T-helper 17 cell (primary cell): ENCODE measurements at regions not wholly inside any gene's neighbourhood (a gene's known extent, or its start where the extent isn't known, plus 50 kb on each side); places are given as distances from the start of the nearest gene placed in this dataset.

Source experiments
- ATAC-seq: fragments of 150-1000 bp; cut with Tn5 transposase; 2 replicates; pipeline ENCODE4 v1.10.0; 2021; ENCODE audit warnings: mild to moderate bottlenecking, moderate library complexity
- DNase-seq, 3 donors: peaks; one replicate each; pipeline versions ENCODE4 v3.0.0 to v3.0.0-alpha.2; 2020 to 2021
- H3K9me3 ChIP-seq: one replicate; pipeline ENCODE4 v1.7.0; 2013; ENCODE audit warnings: low read length, mild to moderate bottlenecking; ENCODE audit not compliant: control insufficient read depth, poor library complexity, severe bottlenecking
- H3K27ac Mint-ChIP-seq: one replicate; pipeline ENCODE4 v1.8.0; 2022; ENCODE audit warnings: mild to moderate bottlenecking, moderate library complexity, mixed read lengths
- H3K27me3 Mint-ChIP-seq: one replicate; pipeline ENCODE4 v1.8.0; 2022; ENCODE audit warnings: mixed read lengths
- H3K36me3 Mint-ChIP-seq: one replicate; pipeline ENCODE4 v1.8.0; 2022; ENCODE audit warnings: low read depth, mixed read lengths
- H3K4me1 Mint-ChIP-seq: one replicate; pipeline ENCODE4 v1.8.0; 2022; ENCODE audit warnings: mild to moderate bottlenecking, mixed read lengths
- H3K4me3 Mint-ChIP-seq: one replicate; pipeline ENCODE4 v1.8.0; 2022; ENCODE audit warnings: mild to moderate bottlenecking, moderate library complexity, mixed read lengths

DNA sequence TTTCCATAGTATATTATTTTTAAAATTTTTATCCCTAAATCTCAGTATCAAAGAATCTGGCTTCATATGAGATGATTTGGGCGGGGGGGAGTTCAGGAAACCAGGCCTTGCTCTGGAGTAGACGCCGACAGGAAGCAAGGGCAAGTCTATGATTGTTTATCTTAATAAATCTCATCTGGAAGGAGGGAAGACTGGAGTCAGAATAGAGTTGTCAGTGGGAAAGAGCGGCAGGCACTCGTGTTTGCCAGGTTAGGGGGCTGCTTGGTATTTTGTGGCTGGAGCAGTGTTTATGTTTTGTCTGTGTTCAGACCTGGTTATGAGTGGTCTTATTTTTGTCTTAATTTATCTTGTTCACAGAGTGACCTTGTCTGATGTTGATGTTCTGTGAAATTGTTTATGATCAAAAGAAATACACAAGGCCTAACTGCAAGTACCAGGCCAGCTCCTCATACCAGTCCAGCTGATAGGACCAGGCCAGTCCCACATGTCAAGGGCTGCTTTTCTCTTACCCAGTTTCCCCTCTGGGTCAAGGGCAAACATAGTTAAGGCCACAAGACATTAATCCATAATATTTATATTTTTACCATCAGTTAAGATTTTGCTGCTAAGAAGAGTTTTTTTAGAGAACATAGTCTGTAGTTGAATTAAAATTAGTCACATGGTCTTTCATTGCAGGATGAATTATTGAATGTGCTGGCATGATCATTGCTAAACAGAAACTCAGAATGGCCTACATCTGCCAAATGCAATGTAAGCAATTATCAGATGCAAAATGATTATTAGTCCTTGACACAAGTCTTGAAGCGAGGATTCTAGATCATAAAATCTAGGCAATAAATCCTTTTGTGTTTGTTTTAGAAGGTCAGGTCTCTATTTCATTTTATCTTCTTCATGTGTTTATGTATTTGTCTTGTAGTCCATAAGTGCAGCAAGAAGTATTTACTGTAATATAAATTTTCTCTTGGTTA lies 176.5 kb downstream of the GASK1B start:
- no peak for ATAC-seq
- Mint-ChIP-seq H3K27ac (no peak overlapping the region), H3K27me3 (peaks cover 20% of the 10 kb centered on the region), H3K4me1 (peaks cover 9% of the 10 kb centered on the region), H3K36me3 (no peaks in the 10 kb centered on the region), H3K4me3 (no peak overlapping the region)
- DNase-seq, result no peak
- no peaks in the 10 kb centered on the region for H3K9me3 ChIP-seq

DNA sequence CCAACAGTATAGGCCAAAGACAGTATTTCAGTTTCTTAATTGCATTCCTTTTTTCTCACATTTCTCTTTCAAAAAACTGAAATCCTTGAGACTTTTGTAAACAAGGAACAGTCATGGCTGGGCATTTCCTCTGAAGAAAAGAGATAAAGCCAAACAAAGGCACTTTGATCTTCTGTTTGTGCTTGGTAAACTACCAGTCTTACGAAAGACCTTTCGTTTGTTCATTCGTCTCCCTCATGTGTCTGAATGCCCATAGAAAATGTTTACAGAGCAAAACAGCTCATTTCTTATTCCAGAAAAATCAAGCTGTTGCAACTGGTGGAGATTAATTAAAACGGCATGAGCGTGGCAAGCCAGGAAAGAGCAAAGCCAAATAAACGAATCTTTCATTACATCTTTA lies 178.0 kb downstream of the GASK1B start:
- no peak overlapping the region for H3K4me3 Mint-ChIP-seq
- H3K36me3 Mint-ChIP-seq, result no peaks in the 10 kb centered on the region
- H3K4me1 Mint-ChIP-seq, result no peaks in the 10 kb centered on the region
- no peak for ATAC-seq
- H3K27ac Mint-ChIP-seq, result no peak overlapping the region
- H3K9me3 ChIP-seq, result no peaks in the 10 kb centered on the region
- H3K27me3 Mint-ChIP-seq, result peaks cover 8% of the 10 kb centered on the region
- no peak for DNase-seq

DNA sequence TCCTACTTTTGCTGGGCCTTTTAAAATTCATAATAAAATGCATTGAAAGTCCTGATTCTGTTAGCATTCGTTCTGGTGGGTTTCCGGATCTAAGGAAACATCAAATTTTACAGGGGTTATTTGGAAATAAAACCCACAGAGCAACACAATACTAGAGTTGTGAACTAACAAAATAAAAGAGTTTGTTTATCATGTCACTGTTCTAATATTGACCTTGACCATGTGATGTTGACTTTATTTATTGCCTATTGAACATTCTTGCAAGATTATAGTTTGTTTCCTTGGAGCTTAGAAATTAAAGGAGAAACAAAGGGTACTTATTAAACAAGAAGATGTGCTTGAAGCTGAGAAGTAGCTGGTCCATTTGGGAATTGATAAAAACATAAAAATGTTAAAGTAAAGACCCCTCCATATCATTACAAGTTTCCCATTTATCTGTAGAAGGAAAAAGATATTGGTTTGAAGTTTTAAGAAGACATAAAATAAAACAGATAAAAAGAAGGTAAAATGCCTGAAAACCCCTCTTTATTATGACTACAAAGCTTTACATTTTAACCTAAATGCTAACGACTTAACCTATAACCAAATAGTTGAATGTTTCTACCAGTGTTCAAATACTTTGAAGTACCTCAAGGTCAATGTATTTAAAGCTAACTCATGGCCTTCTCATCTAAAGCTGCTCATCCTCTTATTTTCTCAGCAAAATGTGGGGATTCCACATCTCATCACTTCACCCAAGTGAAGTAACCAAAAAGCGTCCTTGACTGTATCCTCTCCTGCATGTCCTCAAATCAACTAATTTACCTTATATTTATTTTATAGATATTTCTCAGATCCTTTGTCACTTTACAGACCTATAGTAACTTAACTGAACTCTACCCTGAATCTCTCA lies 179.6 kb downstream of the GASK1B start:
- ATAC-seq, result no peak

DNA sequence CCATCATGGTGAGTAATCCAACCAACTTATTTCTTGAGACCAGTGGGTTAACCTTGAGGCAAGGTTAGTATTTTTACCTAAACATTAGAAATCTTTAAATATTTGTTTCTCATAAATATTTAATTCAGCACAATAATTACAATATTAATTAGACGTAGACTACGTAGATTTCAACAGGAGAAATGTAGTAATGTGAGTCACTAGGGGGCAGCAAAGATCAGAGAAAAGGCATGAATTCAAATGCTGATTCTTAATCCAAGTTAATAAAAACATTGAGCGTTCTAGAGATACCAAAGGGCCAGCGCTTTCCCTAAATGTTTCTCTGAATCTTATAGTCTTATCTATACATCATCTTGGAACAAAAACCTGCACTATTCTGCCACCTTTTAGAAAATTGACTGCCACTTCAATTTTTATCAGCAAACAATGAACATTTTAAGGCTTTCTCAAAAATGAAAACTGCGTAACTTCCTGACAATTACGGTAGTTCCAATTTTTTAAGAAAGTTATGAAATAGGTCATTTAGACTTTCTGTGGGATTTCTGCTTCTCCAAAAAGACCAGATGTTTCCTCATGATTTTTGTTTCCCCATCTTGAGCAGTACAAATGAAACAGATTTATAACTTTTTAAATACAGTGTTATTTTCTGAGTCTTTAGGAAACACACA lies 180.7 kb downstream of the GASK1B start:
- H3K36me3 Mint-ChIP-seq, result no peaks in the 10 kb centered on the region
- DNase-seq (no peak), ATAC-seq (peak; percentile 57)
- H3K4me1 Mint-ChIP-seq, result no peaks in the 10 kb centered on the region
- H3K9me3 ChIP-seq, result no peaks in the 10 kb centered on the region
- H3K4me3 Mint-ChIP-seq, result peak overlapping the region; percentile 9
- no peak overlapping the region for H3K27ac Mint-ChIP-seq
- peaks cover 6% of the 10 kb centered on the region for H3K27me3 Mint-ChIP-seq

More for the DNA sequence above, 179.6 kb downstream of the GASK1B start:
- Mint-ChIP-seq H3K4me1 (no peaks in the 10 kb centered on the region), H3K36me3 (no peaks in the 10 kb centered on the region), H3K4me3 (no peak overlapping the region), H3K27ac (no peak overlapping the region), H3K27me3 (peaks cover 3% of the 10 kb centered on the region)
- H3K9me3 ChIP-seq, result no peaks in the 10 kb centered on the region
- no peak for DNase-seq

DNA sequence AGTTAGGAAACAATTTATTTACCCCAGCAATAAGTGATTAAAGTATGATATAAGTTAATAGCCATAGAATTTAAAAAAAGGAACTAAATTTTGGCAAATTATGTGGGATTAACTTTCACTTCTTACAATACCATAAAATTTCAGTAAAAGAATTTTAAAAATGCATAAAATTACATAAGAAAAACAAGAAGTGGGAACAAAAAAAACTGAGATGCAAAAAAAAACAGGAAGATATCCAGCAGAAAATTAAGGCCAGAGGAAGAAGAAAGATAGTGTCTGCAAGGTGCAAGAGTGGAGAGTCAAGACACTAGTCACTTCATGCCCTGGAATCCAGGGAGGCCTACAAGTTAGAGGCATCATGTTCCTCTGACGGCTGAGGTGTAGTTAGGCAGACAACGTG lies 184.2 kb downstream of the GASK1B start:
- DNase-seq (no peak), ATAC-seq (no peak)
- H3K4me3 Mint-ChIP-seq, result no peak overlapping the region
- no peak overlapping the region for H3K27ac Mint-ChIP-seq
- no peaks in the 10 kb centered on the region for H3K36me3 Mint-ChIP-seq
- no peaks in the 10 kb centered on the region for H3K9me3 ChIP-seq
- no peaks in the 10 kb centered on the region for H3K4me1 Mint-ChIP-seq
- peaks cover 12% of the 10 kb centered on the region for H3K27me3 Mint-ChIP-seq

DNA sequence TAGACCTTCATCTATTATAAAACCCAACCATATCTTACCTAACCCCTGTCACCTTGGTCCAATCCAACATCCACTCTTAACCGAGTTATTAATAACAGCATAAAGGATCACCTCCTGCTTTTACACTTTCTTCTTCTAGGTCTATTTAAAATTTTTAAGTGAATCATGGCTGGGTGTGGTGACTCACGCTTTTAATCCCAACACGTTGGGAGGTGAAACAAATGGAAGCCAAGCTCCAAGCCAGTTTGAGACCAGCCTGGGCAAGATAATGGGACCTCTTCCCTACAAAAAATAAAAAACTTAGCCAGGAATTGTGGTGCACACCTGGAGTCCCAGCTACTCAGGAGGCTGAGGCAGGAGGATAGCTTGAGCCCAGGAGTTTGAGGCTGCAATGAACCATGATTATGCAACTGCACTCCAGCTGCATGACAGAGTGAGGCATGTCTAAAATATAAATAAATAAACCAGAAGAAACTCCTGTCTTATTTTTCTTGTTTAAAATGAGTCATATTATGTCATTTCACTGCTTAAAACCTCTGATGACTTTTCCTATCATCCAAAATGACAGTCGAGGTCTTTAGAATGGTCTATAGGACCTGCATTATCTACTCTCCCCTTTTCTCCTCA lies 188.4 kb downstream of the GASK1B start:
- H3K4me3 Mint-ChIP-seq, result no peak overlapping the region
- H3K9me3 ChIP-seq, result no peaks in the 10 kb centered on the region
- no peaks in the 10 kb centered on the region for H3K36me3 Mint-ChIP-seq
- DNase-seq, result no peak
- ATAC-seq, result no peak
- H3K4me1 Mint-ChIP-seq, result no peaks in the 10 kb centered on the region
- peaks cover 21% of the 10 kb centered on the region for H3K27me3 Mint-ChIP-seq
- H3K27ac Mint-ChIP-seq, result no peak overlapping the region

DNA sequence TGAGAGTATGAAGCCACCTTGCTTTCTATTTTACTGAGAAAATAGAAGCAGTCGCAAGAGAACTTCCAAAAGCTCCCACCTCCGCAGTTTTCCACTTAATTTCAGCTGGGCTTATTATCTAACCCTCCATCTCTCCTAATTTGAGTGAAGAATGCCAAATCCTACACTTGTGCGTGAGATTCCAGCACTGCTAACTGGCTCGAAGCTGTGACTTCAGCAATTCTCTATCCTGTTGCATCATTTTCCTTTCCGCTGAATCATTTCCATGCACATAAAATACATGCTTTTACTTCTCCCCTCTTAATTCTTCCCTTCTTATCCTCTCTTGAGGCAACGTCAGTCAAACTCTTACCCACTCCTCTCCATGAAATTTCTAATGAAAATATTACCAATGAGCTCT lies 189.5 kb downstream of the GASK1B start:
- Mint-ChIP-seq H3K4me3 (no peak overlapping the region), H3K36me3 (no peaks in the 10 kb centered on the region), H3K27ac (no peak overlapping the region), H3K27me3 (peaks cover 26% of the 10 kb centered on the region), H3K4me1 (peaks cover 3% of the 10 kb centered on the region)
- ATAC-seq (no peak), DNase-seq (no peak)
- no peaks in the 10 kb centered on the region for H3K9me3 ChIP-seq

DNA sequence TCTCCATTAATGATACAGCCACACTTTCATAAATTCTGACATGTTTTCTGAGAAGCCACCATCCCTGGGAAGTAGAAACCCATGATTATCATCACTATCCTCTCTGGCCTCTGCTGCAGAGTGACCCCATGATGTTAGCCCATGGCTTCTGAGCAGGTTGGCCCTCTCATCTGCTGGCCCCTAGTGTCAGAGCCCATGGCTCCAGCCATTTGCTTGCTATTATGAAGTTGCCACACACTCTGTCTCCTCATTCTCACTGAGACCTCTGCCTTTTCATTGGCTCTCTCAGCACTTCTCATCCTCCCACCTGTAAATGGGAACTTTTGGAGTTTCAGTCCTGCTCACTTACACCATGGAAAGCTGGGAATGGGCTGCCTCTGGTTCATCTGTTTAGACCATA lies 192.7 kb downstream of the GASK1B start:
- Mint-ChIP-seq H3K36me3 (no peaks in the 10 kb centered on the region), H3K4me1 (peaks cover 3% of the 10 kb centered on the region), H3K4me3 (no peak overlapping the region), H3K27me3 (peaks cover 19% of the 10 kb centered on the region), H3K27ac (no peak overlapping the region)
- ATAC-seq (no peak), DNase-seq (no peak)
- no peaks in the 10 kb centered on the region for H3K9me3 ChIP-seq

DNA sequence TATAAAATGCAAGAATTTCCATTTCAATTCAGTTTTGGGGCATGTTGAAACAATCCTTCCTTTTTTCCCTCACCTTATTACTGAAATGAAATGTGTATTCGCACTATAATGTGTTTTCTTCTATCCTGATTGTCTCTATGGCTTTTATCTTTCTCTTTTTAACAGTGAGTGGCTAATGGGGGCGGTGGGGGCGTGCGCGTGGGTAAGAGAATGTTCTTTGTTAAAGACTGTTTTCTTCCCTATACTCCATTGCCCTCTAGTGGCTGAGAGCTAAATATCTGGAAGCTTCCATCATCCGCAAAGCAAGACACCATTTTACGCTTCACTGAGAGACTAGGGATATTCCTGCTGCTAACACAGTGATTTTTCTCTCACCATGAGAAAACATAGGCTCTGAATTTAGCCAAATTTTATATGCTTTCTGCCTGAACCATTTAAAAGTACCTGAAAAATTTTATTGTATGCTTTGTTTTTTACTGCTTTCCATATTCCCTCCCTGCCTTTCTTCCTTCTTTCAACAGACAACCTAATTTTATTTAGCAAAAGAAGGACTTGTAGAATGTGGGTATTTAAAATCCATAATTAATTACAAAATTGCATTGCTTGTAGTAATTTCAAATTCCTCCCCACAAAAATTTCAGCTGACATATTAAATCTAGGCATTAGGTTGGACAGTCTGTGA lies 194.0 kb downstream of the GASK1B start:
- H3K36me3 Mint-ChIP-seq, result no peaks in the 10 kb centered on the region
- no peak for DNase-seq
- peak; percentile 69 for ATAC-seq
- H3K4me1 Mint-ChIP-seq, result peaks cover 3% of the 10 kb centered on the region
- H3K27me3 Mint-ChIP-seq, result peaks cover 16% of the 10 kb centered on the region
- peak overlapping the region; percentile 5 for H3K4me3 Mint-ChIP-seq
- H3K27ac Mint-ChIP-seq, result peak overlapping the region; percentile 34
- no peaks in the 10 kb centered on the region for H3K9me3 ChIP-seq

DNA sequence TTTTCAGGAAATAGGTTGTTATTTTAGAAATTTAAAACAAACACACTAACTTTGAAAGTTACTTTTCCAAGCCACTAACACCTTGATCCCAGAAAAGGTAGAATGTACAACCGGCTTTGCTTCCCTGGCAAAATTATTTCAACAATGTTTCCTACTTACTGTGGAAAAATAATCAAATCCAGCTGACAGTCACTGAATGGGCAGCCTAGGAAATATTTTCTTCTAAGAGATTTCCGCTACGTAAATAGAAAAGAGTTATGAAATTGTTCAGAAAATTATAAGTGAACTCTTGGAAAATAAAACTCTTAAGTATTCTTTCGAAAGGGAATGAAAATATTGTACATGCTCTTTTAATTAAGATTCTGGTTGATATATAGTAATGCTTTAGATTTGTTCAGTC lies 195.7 kb downstream of the GASK1B start:
- no peak for ATAC-seq
- no peak overlapping the region for H3K4me3 Mint-ChIP-seq
- peaks cover 3% of the 10 kb centered on the region for H3K4me1 Mint-ChIP-seq

DNA sequence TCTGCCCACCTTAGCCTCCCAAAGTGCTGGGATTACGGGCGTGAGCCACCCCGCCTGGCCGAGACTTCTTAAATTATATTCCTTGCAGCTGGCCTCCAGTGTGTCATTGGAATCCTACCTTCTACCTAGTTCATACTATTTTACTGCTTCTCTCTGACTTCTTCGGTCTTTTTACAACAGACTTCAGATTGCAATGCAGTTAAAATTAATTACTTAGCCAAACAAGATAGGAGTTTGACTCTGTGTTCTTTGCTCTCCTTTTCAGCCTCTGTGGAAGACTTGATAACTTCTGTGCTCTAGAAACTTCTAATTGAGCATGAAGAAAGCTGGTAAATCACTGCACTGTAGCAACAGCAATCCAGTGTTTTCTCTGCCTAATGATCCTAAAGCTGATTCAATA lies 199.5 kb downstream of the GASK1B start:
- no peak overlapping the region for H3K27ac Mint-ChIP-seq
- ATAC-seq, result no peak
- no peaks in the 10 kb centered on the region for H3K27me3 Mint-ChIP-seq
- DNase-seq, result no peak
- no peaks in the 10 kb centered on the region for H3K4me1 Mint-ChIP-seq
- no peaks in the 10 kb centered on the region for H3K36me3 Mint-ChIP-seq
- no peaks in the 10 kb centered on the region for H3K9me3 ChIP-seq
- no peak overlapping the region for H3K4me3 Mint-ChIP-seq

More for the DNA sequence above, 195.7 kb downstream of the GASK1B start:
- Mint-ChIP-seq H3K27me3 (peaks cover 10% of the 10 kb centered on the region), H3K27ac (no peak overlapping the region), H3K36me3 (no peaks in the 10 kb centered on the region)
- DNase-seq, result no peak
- no peaks in the 10 kb centered on the region for H3K9me3 ChIP-seq

DNA sequence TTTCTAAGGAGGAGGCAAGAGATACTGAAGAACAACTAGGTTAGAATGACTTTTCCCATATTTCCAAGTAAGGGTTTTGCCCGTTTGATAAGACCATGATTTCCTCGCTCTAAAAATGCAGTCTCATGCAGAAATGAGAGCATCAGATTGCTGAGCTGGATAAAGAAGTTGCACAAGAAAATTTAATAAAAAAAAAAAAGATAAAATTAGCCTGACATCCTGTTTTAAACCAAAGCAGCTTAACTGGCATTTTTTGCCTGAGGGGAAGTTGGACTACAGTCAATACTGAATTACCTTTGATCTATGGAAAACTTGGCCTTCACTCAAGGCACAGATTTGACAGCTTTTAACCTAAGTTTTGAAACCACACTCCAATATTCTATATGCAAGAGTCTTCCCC lies 208.4 kb downstream of the GASK1B start:
- H3K9me3 ChIP-seq, result no peaks in the 10 kb centered on the region
- H3K36me3 Mint-ChIP-seq, result no peaks in the 10 kb centered on the region
- H3K27ac Mint-ChIP-seq, result no peak overlapping the region
- no peaks in the 10 kb centered on the region for H3K4me1 Mint-ChIP-seq
- no peak for ATAC-seq
- H3K27me3 Mint-ChIP-seq, result no peaks in the 10 kb centered on the region
- DNase-seq, result no peak
- no peak overlapping the region for H3K4me3 Mint-ChIP-seq
